NOMO-1 treated with DMSO at 0.1 percent for 48 hours (cell line): ENCODE measurements at regions not wholly inside any gene's neighbourhood (a gene's known extent, or its start where the extent isn't known, plus 50 kb on each side); places are given as distances from the start of the nearest gene placed in this dataset.
"Not testable (repeated sequence)": the region's sequence is repeated elsewhere in the genome, so short reads cannot be mapped to it uniquely, and the experiment has no call there.

Experiments
- DNase-seq: peaks from one replicate; lab custom pipeline; 2025; ENCODE audit not compliant: unreplicated experiment; lab: John Stamatoyannopoulos, UW

GRCh38 chr7:12979181-12979580 lies 291.7 kb downstream of the ARL4A start:
- no peak for DNase-seq

DNA sequence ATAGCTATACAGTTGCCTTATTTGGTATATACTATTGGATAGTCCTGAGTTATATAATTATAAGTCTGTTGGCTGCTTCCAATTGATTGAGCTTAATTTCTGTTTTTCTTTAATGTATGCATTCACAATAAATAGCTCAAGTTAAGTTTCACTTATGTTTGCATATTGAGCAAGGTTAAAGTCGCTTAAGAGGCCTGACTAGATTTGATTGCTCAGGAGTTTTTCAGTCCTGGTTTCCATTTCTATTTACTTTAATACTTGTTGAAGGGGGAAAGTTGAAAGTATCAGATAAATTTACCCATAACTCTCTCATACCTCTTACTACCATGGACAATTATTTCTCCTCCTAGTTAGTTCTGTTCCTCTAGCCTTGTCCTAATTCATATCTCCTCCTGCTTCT lies 294.7 kb downstream of the ARL4A start:
- DNase-seq, result no peak

GRCh38 chr7:12984117-12984516 lies 296.7 kb downstream of the ARL4A start:
- no peak for DNase-seq

DNA sequence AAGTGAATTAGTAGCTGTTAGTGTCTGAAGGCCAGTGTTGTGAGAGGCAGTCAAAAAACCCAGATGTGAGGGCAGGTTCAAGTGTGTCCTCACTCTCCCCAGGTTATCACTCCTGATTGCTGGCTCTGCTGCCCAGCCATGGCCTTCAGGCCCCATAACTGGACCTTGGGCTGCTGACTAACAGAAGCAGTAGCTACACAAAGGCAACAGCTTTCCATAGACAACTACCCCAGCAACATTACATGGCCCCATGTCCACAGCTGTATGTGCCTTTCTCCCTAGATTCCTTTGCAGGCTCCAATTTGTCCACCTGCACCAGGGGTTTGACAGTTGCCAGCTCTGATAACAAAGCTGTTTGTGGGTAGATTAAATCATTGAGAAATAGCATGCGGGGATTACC lies 297.8 kb downstream of the ARL4A start:
- DNase-seq, result no peak

GRCh38 chr7:12985752-12986151 lies 298.3 kb downstream of the ARL4A start:
- no peak for DNase-seq

DNA sequence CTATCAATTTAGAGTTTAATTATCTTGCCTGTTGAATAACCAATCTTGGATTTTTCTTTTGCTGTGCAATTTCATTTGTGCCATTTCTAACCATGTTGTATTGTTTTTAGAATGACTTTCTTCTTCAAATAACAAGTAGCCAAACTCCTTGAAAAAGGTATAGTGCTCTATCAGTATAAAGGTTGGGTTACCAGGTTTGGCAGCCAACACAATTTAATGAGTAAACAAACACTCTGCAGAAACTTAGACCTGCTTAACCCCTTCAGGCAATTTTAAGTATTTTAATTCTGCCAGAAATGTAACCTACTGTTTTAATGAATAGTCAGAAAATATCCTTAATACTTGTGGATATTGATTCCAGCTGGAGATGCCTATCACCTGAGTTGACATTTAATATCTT lies 299.8 kb downstream of the ARL4A start:
- DNase-seq, result no peak

- no peak for DNase-seq
These were observed 303.0 kb downstream of the ARL4A start for GRCh38 chr7:12990440-12990839.

- DNase-seq, result no peak
These were observed 305.6 kb downstream of the ARL4A start for GRCh38 chr7:12993025-12993424.

- no peak for DNase-seq
These were observed 308.6 kb downstream of the ARL4A start for GRCh38 chr7:12995912-12996469.

DNA sequence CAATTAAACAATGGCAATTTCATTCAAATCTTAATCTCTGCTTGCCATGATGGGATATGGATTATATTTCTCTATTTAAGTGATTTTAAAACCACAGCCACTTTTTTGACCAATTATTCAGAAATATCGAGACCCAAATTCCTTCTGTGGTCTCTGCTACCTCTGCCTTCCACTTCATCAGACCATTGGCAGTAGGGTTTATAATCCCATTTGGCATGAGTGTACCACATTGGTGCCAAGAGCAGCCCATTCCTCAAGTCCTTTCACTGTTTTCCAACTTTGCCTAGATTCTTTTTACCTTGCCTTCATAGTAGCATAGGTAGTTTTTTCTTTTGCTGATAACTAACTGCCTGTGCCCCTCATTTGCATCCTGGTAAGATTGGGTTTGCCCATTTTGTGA lies 319.9 kb downstream of the ARL4A start:
- DNase-seq, result no peak

GRCh38 chr7:13009517-13009916 lies 322.1 kb downstream of the ARL4A start:
- DNase-seq, result no peak

DNA sequence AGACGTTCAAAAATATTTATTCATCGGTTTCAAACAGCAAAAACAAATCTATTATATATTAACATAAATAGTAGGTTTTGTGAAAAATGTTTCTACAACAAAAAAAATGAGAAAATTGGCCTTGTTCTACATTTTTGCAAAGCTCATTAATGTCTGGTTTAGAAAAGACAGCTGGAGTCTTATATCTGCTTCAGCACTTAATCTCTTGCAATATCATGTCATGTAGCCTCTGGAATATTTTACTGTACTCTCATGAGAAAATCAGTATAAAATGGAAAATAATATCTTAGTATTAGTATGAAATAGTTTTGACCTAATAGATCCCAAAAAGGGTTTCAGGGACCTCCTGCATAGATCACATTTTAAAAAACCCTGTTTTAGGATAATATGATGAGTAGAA lies 326.6 kb downstream of the ARL4A start:
- no peak for DNase-seq

GRCh38 chr7:13016036-13016581 lies 328.7 kb downstream of the ARL4A start:
- DNase-seq, result no peak

DNA sequence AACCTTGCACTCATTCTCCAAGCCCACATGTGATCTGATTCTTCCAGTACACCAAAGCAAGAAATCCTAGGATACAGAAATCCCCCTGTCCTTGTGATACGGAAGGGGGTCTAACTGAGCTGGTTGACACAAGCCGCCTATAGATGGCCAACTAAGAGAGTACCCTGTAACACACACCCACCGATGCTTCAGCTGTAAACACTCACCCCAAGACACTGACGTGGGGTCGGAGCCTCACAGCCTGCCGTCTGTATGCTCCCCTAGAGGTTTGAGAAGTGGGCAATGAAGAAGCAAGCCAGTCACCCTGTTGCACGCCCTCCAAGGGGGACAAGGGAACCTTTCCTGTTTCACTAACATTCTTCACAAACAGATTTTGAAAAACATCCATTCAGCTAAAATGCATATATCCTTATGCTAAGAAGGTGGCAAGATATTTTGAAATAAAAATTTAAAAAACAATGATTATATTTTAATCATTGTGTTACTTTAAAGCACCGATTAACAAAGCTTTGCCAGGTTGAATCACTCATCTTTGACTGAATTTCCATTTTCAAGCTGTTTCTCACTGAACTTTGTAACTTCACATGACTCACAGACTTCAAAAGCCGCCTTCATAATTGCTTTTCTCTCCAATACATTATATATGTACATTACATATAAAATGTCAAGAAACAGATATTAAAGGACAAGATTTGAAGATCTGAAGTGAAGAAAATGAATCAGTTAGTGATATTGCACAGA lies 329.3 kb downstream of the ARL4A start:
- no peak for DNase-seq

GRCh38 chr7:13017333-13017857 lies 330.0 kb downstream of the ARL4A start:
- no peak for DNase-seq

GRCh38 chr7:13017881-13018280 lies 330.4 kb downstream of the ARL4A start:
- no peak for DNase-seq

DNA sequence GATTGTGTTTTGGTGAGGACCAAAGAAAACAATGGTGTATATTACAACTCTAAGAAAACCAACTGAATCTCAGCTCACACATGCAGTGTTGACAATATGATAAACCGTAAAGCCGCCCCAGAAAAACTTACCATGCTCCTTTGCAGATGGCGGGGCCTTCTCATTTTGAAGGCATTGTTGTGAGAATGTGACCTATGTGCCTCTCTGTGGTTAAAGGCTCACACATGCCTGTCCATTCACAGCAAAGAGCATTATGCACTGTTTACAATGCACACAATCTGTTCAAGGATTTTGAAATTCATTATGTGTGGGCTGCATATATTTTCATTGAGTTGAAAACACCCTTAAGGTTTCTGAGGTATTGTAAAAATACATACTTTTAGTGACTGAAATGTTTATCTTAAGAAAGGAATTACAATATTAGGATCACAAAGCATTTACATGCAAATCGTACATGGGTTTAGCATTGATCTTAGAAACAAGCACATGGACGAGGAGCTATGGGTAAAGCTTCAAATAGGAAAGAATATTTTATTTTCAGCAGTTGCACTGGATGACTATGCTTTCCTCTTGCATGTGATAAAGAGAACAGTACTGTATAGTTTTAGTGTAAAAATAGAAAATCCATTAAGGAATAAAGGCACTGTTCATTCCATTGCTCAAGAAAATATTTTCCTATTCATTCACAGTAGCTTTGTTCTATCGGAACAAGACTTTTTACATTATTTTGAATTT lies 334.3 kb downstream of the ARL4A start:
- DNase-seq, result no peak

DNA sequence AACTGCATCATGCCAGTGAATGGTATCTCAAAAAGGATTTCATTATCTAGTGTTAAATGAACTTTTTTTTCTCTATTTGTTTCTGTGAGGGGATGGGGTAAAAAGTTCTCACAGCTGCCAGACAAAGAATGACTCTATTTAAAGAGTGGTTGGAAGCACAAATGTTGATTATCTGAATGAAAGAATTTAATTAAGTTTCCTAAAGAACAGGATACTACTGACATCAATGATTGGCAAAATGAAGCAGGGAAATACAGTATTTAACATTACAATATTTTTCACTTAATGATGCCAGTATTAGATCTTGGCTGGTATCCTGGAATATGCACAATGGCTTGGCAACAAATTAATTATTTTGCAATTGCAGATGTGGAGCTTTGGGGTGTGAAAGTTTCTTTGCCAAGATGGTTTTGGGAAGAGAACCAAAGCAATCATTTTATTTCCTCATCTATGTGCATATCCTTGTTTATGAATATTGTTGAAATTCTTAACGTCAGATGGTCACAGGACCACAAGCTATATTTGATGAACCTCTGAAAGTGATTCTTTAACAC lies 336.8 kb downstream of the ARL4A start:
- no peak for DNase-seq

GRCh38 chr7:13025043-13025442 lies 337.6 kb downstream of the ARL4A start:
- DNase-seq, result not testable (repeated sequence)

DNA sequence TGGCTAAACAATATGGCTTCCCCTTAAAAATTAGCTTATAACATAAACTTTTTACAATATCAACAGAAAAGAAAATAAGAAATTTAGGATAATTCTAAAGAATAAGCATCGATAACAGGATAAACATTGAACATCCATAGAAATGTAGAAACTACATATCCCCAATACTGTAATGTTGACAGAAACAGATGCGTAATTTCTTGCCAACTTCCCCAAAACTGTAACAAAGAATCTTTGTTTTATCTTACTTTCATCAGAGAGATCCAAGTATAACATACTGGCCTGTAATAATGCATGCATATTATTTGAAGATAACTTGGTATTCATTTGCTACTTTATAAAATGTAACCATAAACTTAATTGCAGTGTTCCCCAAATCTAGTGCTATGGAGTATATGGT lies 339.9 kb downstream of the ARL4A start:
- DNase-seq, result no peak

DNA sequence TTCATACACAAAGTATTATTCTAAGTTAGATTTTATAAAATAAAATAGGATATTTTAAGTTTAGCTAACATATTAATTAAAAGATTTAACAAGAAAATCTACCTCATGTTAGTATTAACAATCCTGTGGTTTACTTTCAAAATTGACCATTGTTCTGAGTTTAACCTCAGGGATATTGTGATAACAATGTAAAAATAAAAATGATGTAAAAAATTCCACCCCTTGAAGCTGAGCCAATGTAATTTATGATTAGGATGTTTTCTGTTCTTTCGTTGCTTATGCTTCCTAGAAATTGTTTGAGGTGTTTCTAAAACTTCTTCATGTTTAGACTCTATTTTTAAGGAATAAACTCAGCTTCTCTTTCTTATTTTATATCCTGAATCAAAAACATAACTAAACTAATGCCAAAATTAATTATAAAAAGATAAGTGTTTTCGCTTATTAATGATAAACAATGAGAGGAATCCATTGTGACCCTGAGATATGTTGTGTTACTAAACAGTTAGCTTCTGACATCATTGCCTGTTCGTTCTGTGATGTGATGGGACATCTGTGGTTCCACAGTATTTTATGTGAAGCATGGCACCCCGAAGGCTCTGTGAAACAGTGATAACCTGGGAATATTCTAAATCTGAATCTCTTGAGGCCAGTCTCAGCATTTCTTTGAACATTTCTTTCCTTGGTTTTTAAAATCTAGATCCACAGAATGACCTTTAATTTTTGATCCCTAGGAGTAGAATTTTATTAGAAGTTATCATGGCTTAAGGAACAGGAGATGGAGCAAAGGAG lies 340.8 kb downstream of the ARL4A start:
- DNase-seq, result no peak
